Vagina (tissue), 2 donors: ENCODE measurements at regions not wholly inside any gene's neighbourhood (a gene's known extent, or its start where the extent isn't known, plus 50 kb on each side); places are given as distances from the start of the nearest gene placed in this dataset.

Source experiments
- CTCF ChIP-seq, 3 experiments: fragments of 450-650 bp in 2 of 3; fragments of 200-600 bp in 1 of 3; sonication (generic) in 1 of 3; IDR thresholded peaks; one replicate each; pipeline ENCODE4 v1.5.1; 2017 to 2019; ENCODE audit warnings: antibody characterized with exemption in 3 of 3, mild to moderate bottlenecking in 2 of 3, moderate library complexity in 2 of 3
- POLR2A ChIP-seq, 2 donors: fragments of 450-650 bp; IDR thresholded peaks; one replicate each; pipeline ENCODE4 v1.6.1; 2017; ENCODE audit warnings: antibody characterized with exemption in 2 of 2, mild to moderate bottlenecking in 2 of 2, moderate library complexity in 2 of 2
- POLR2AphosphoS5 ChIP-seq, 2 donors: sonication (generic); formaldehyde crosslinking; IDR thresholded peaks; one replicate each; pipeline ENCODE4 v1.9.0; 2017; ENCODE audit warnings: antibody characterized with exemption in 2 of 2, mild to moderate bottlenecking in 2 of 2, low read depth in 1 of 2; ENCODE audit not compliant: insufficient read depth in 1 of 2

GRCh38 chr2:111231532-111232252, 111.0 kb downstream of the BCL2L11 start:
- TF ChIP-seq CTCF (IDR thresholded peaks at IDR 0.05) (no peak), POLR2A (IDR thresholded peaks at IDR 0.05) (no peak), POLR2AphosphoS5 (IDR thresholded peaks at IDR 0.05; ENCODE audit: insufficient read depth in 1 of 2, low read depth in 1 of 2) (no peak)
